Urinary bladder (tissue), 3 donors: ENCODE measurements at regions not wholly inside any gene's neighbourhood (a gene's known extent, or its start where the extent isn't known, plus 50 kb on each side); places are given as distances from the start of the nearest gene placed in this dataset.

Experiments
- DNase-seq: peaks from one replicate; pipeline ENCODE4 v3.0.0-alpha.2; 2015; ENCODE audit errors: extremely low spot score
- H3K27ac ChIP-seq: one replicate; pipeline ENCODE4 v1.5.1; 2013; ENCODE audit warnings: low read depth, mild to moderate bottlenecking, moderate library complexity
- H3K36me3 ChIP-seq: one replicate; pipeline ENCODE4 v1.6.1; 2013; ENCODE audit warnings: mild to moderate bottlenecking, moderate library complexity; ENCODE audit not compliant: insufficient read depth
- H3K4me1 ChIP-seq: one replicate; pipeline ENCODE4 v1.6.1; 2013; ENCODE audit warnings: mild to moderate bottlenecking, moderate library complexity; ENCODE audit not compliant: insufficient read depth
- H3K4me3 ChIP-seq: one replicate; pipeline ENCODE4 v1.5.1; 2013; ENCODE audit warnings: low read depth, low read length
- WGBS: extraction: QIAGEN DNeasy Blood & Tissue Kit; methylation state at CpG from one replicate; pipeline ENCODE4 v1.1.7; 2013; 5-methylcytosine and 5-hydroxymethylcytosine counted together
- donor health status: healthy with polysubstance abuse.
- donor health status: healthy.

GRCh38 chr14:76956316-76957090 is 72.0 kb downstream of the IRF2BPL start:
- 3% methylated on average over 48 of the region's 48 CpGs for WGBS
- Histone ChIP-seq H3K36me3 (no peaks in the 10 kb centered on the region), H3K4me3 (peak overlapping the region; percentile 32), H3K4me1 (no peaks in the 10 kb centered on the region), H3K27ac (peak overlapping the region; percentile 88)
- DNase-seq = peak; percentile 78

- H3K36me3 ChIP-seq = no peaks in the 10 kb centered on the region
- WGBS = 16% methylated on average over 13 of the region's 13 CpGs
- peak overlapping the region; percentile 88 for H3K27ac ChIP-seq
- no peak for DNase-seq
- no peaks in the 10 kb centered on the region for H3K4me1 ChIP-seq
- H3K4me3 ChIP-seq = peak overlapping the region; percentile 32
Observed at GRCh38 chr14:76955575-76956315, 72.8 kb downstream of the IRF2BPL start.

- Histone ChIP-seq H3K27ac (peak overlapping the region; percentile 31), H3K4me1 (no peaks in the 10 kb centered on the region), H3K4me3 (no peak overlapping the region), H3K36me3 (no peaks in the 10 kb centered on the region)
- WGBS = 60% methylated on average over 5 of the region's 5 CpGs
- DNase-seq = no peak
Observed at GRCh38 chr14:76954394-76955190, 73.9 kb downstream of the IRF2BPL start.

- DNase-seq = peak; percentile 77
- 17% methylated on average over 10 of the region's 10 CpGs for WGBS
- no peaks in the 10 kb centered on the region for H3K36me3 ChIP-seq
- no peak overlapping the region for H3K4me3 ChIP-seq
- no peaks in the 10 kb centered on the region for H3K4me1 ChIP-seq
- peak overlapping the region; percentile 98 for H3K27ac ChIP-seq
Observed at GRCh38 chr14:76953311-76953945, 75.1 kb downstream of the IRF2BPL start.

- H3K36me3 ChIP-seq = no peaks in the 10 kb centered on the region
- DNase-seq = no peak
- peak overlapping the region; percentile 64 for H3K27ac ChIP-seq
- H3K4me3 ChIP-seq = no peak overlapping the region
- no peaks in the 10 kb centered on the region for H3K4me1 ChIP-seq
- 41% methylated on average over 8 of the region's 8 CpGs for WGBS
Observed at GRCh38 chr14:76951166-76951565, 77.3 kb downstream of the IRF2BPL start.

GRCh38 chr14:76950055-76951020 is 78.2 kb downstream of the IRF2BPL start:
- no peaks in the 10 kb centered on the region for H3K4me1 ChIP-seq
- H3K36me3 ChIP-seq = no peaks in the 10 kb centered on the region
- DNase-seq = no peak
- no peak overlapping the region for H3K4me3 ChIP-seq
- H3K27ac ChIP-seq = peak overlapping the region; percentile 64
- 49% methylated on average over 14 of the region's 14 CpGs for WGBS

- H3K4me1 ChIP-seq = no peaks in the 10 kb centered on the region
- no peak overlapping the region for H3K27ac ChIP-seq
- DNase-seq = no peak
- WGBS = 89% methylated on average over 6 of the region's 6 CpGs
- H3K4me3 ChIP-seq = no peak overlapping the region
- no peaks in the 10 kb centered on the region for H3K36me3 ChIP-seq
Observed at GRCh38 chr14:76948976-76949375, 79.5 kb downstream of the IRF2BPL start.

GRCh38 chr14:76948213-76948947 is 80.1 kb downstream of the IRF2BPL start:
- Histone ChIP-seq H3K4me3 (no peak overlapping the region), H3K36me3 (no peaks in the 10 kb centered on the region), H3K27ac (no peak overlapping the region), H3K4me1 (no peaks in the 10 kb centered on the region)
- WGBS = 59% methylated on average over 11 of the region's 11 CpGs
- no peak for DNase-seq

- H3K4me1 ChIP-seq = no peaks in the 10 kb centered on the region
- 52% methylated on average over 5 of the region's 5 CpGs for WGBS
- no peaks in the 10 kb centered on the region for H3K36me3 ChIP-seq
- H3K4me3 ChIP-seq = no peak overlapping the region
- no peak overlapping the region for H3K27ac ChIP-seq
- no peak for DNase-seq
Observed at GRCh38 chr14:76947838-76948184, 80.7 kb downstream of the IRF2BPL start.

GRCh38 chr14:76947078-76947837 is 81.2 kb downstream of the IRF2BPL start:
- no peak overlapping the region for H3K4me3 ChIP-seq
- H3K27ac ChIP-seq = peak overlapping the region; percentile 76
- peak; percentile 89 for DNase-seq
- no peaks in the 10 kb centered on the region for H3K4me1 ChIP-seq
- 3% methylated on average over 28 of the region's 28 CpGs for WGBS
- H3K36me3 ChIP-seq = no peaks in the 10 kb centered on the region

GRCh38 chr14:76946753-76947077 is 81.8 kb downstream of the IRF2BPL start:
- no peaks in the 10 kb centered on the region for H3K4me1 ChIP-seq
- no peaks in the 10 kb centered on the region for H3K36me3 ChIP-seq
- H3K27ac ChIP-seq = peak overlapping the region; percentile 76
- H3K4me3 ChIP-seq = no peak overlapping the region
- no peak for DNase-seq
- 62% methylated on average over 6 of the region's 6 CpGs for WGBS
